Activated T-helper 1 cell treated with anti-CD3 and anti-CD28 coated beads, Interleukin-2, amount 50 U/mL, for 16 hours (primary cell): ENCODE measurements at regions not wholly inside any gene's neighbourhood (a gene's known extent, or its start where the extent isn't known, plus 50 kb on each side); places are given as distances from the start of the nearest gene placed in this dataset.

Source experiments
- DNase-seq, 2 donors: peaks; one replicate each; pipeline ENCODE4 v3.0.0-alpha.2; 2020; ENCODE audit warnings: low read depth in 1 of 2, low spot score in 1 of 2

GRCh38 chr2:160672211-160672610, 178.6 kb upstream of the RBMS1 start:
- DNase-seq = no peak

GRCh38 chr2:160674146-160674750, 180.6 kb upstream of the RBMS1 start:
- no peak for DNase-seq

GRCh38 chr2:160679686-160680085, 186.1 kb upstream of the RBMS1 start:
- no peak for DNase-seq

- no peak for DNase-seq
Observed at GRCh38 chr2:160680294-160680693, 186.7 kb upstream of the RBMS1 start.

- DNase-seq = no peak
Observed at GRCh38 chr2:160680974-160681373, 187.4 kb upstream of the RBMS1 start.

GRCh38 chr2:160683206-160683605, 189.6 kb upstream of the RBMS1 start:
- DNase-seq = no peak

- DNase-seq = no peak
Observed at GRCh38 chr2:160687629-160688028, 194.0 kb upstream of the RBMS1 start.

GRCh38 chr2:160689441-160689840, 195.8 kb upstream of the RBMS1 start:
- DNase-seq = no peak

GRCh38 chr2:160694221-160694620, 200.6 kb upstream of the RBMS1 start:
- DNase-seq = no peak

- DNase-seq = no peak
Observed at GRCh38 chr2:160694631-160695030, 201.0 kb upstream of the RBMS1 start.

GRCh38 chr2:160695402-160696086, 201.9 kb upstream of the RBMS1 start:
- DNase-seq = no peak

- DNase-seq = no peak
Observed at GRCh38 chr2:160696087-160696452, 202.5 kb upstream of the RBMS1 start.

- no peak for DNase-seq
Observed at GRCh38 chr2:160697817-160698216, 204.2 kb upstream of the RBMS1 start.

GRCh38 chr2:160700021-160700814, 206.6 kb upstream of the RBMS1 start:
- DNase-seq = no peak

GRCh38 chr2:160701822-160702221, 208.2 kb upstream of the RBMS1 start:
- DNase-seq = no peak

- DNase-seq = no peak
Observed at GRCh38 chr2:160702754-160703153, 209.1 kb upstream of the RBMS1 start.

GRCh38 chr2:160703648-160704585, 210.3 kb upstream of the RBMS1 start:
- DNase-seq = no peak

GRCh38 chr2:160715428-160715827, 221.8 kb upstream of the RBMS1 start:
- no peak for DNase-seq

GRCh38 chr2:160719116-160719515, 225.5 kb upstream of the RBMS1 start:
- DNase-seq = no peak

- no peak for DNase-seq
Observed at GRCh38 chr2:160720098-160720497, 226.5 kb upstream of the RBMS1 start.
